Activated naive CD8-positive, alpha-beta T cell treated with anti-CD3 and anti-CD28 coated beads, Interleukin-2, amount 50 U/mL, for 24 hours (primary cell): ENCODE measurements at regions not wholly inside any gene's neighbourhood (a gene's known extent, or its start where the extent isn't known, plus 50 kb on each side); places are given as distances from the start of the nearest gene placed in this dataset.

Experiments
- ATAC-seq: fragments of 150-1000 bp; cut with Tn5 transposase; one replicate; pipeline ENCODE4 v1.10.0; 2021
- DNase-seq: peaks from one replicate; pipeline ENCODE4 v3.0.0; 2021
- H3K27ac Mint-ChIP-seq: one replicate; pipeline ENCODE4 v1.8.0; 2021; ENCODE audit warnings: mild to moderate bottlenecking, mixed read lengths
- H3K27me3 Mint-ChIP-seq: one replicate; pipeline ENCODE4 v1.8.0; 2021; ENCODE audit warnings: mixed read lengths
- H3K36me3 Mint-ChIP-seq: one replicate; pipeline ENCODE4 v1.8.0; 2021; ENCODE audit warnings: low read depth, mixed read lengths
- H3K4me1 Mint-ChIP-seq: one replicate; pipeline ENCODE4 v1.8.0; 2021; ENCODE audit warnings: mixed read lengths
- H3K4me3 Mint-ChIP-seq: one replicate; pipeline ENCODE4 v1.8.0; 2021; ENCODE audit warnings: mild to moderate bottlenecking, moderate library complexity, mixed read lengths
- H3K9me3 Mint-ChIP-seq: one replicate; pipeline ENCODE4 v1.8.0; 2021; ENCODE audit warnings: mixed read lengths

DNA sequence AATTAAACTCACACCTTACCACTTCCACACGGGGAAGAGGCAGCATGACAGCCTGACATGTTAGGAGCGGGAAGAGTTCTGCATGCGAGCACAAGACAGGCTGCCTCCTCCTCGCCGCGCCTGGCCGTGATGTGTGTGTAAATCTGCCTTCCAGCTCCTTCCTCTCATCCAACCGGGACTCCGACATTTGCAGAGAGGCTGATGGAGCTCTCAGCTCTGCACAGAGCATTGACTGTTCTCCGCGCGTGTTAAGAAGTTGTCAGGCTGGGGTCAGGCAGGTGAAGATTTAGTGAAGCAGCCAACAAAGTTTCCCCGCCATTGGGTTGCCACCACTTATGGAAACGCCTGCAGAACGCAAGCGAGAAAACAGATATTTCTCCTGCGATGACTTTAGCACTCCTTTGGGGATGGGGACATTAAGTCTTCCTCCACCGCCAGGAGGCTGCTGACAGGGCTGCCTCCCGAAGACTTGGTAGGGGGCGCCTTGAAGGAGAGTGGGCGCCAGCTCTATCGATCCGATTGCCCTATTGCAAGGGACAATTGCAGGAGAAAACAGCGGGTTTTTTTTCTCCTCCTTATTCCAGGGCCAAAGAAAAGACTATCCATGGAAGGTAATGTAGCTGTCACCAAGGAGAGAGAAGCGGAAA, 213.9 kb upstream of the TSHZ3 start:
- no peak overlapping the region for H3K27ac Mint-ChIP-seq
- ATAC-seq (no peak), DNase-seq (no peak)
- no peak overlapping the region for H3K4me3 Mint-ChIP-seq
- no peaks in the 10 kb centered on the region for H3K36me3 Mint-ChIP-seq
- H3K27me3 Mint-ChIP-seq, result no peaks in the 10 kb centered on the region
- H3K4me1 Mint-ChIP-seq, result no peaks in the 10 kb centered on the region
- H3K9me3 Mint-ChIP-seq, result no peaks in the 10 kb centered on the region

DNA sequence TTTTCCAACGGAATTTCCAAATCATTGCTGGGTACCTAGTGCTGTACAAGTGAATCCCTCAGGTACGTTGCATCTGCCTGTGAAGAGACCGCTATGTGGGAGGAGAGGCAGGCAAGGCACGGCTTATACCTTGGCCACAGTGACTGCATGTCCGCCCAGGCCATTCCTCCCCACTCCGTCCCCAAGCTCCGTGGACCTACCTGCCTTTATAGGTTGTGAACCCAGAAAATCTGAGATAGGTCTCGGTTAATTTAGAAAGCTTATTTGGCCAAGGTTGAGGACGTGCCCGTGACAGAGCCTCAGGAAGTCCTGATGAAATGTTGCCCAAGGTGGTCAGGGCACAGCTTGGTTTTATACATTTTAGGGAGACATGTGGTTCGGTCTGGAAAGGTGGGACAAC, 218.5 kb upstream of the TSHZ3 start:
- DNase-seq, result no peak
- no peak for ATAC-seq
- H3K27ac Mint-ChIP-seq, result no peak overlapping the region
- no peaks in the 10 kb centered on the region for H3K36me3 Mint-ChIP-seq
- H3K27me3 Mint-ChIP-seq, result no peaks in the 10 kb centered on the region
- no peak overlapping the region for H3K4me3 Mint-ChIP-seq
- no peaks in the 10 kb centered on the region for H3K4me1 Mint-ChIP-seq
- no peaks in the 10 kb centered on the region for H3K9me3 Mint-ChIP-seq

DNA sequence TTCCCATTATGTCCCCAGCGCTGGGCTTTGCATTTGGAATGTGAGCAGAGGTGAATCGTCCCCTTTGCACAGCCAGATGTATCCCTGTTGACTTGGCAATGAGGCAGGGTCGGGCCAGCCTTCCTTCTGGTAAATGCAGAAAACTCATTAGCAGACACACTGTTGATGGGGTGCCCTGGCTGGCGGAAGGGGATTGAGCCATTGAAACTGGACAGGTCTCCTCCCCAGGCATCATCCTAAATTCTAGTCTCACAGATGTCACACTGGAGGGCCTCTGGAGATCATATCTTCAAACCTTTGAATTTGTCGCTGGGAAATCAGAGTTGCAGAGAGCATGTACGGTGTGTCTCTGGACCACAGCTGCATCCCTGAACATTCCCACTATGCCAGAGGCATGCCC, 219.5 kb upstream of the TSHZ3 start:
- Mint-ChIP-seq H3K27ac (no peak overlapping the region), H3K4me3 (no peak overlapping the region), H3K4me1 (no peaks in the 10 kb centered on the region), H3K9me3 (no peaks in the 10 kb centered on the region), H3K36me3 (no peaks in the 10 kb centered on the region), H3K27me3 (no peaks in the 10 kb centered on the region)
- ATAC-seq (no peak), DNase-seq (no peak)

DNA sequence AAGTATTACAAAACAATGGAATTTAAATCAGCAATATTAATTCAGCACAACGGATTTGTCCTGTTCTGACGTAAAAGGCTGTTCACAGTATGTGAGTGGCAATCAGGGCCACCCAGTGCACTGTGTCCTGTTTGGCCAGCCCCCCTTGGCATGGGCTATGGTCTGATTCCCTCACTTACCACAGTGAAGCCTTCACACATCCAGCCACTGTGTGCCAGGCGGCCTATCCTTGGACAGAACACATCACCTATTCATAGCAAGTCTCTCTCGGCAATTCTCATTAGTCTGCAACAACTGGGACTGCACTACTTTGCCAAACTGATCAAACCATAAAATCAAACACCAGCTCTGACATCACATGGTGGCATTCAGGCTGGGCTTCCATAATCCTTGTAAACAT, 221.5 kb upstream of the TSHZ3 start:
- ATAC-seq (no peak), DNase-seq (no peak)
- Mint-ChIP-seq H3K36me3 (no peaks in the 10 kb centered on the region), H3K27ac (no peak overlapping the region), H3K9me3 (no peaks in the 10 kb centered on the region), H3K4me3 (no peak overlapping the region), H3K4me1 (no peaks in the 10 kb centered on the region), H3K27me3 (no peaks in the 10 kb centered on the region)

DNA sequence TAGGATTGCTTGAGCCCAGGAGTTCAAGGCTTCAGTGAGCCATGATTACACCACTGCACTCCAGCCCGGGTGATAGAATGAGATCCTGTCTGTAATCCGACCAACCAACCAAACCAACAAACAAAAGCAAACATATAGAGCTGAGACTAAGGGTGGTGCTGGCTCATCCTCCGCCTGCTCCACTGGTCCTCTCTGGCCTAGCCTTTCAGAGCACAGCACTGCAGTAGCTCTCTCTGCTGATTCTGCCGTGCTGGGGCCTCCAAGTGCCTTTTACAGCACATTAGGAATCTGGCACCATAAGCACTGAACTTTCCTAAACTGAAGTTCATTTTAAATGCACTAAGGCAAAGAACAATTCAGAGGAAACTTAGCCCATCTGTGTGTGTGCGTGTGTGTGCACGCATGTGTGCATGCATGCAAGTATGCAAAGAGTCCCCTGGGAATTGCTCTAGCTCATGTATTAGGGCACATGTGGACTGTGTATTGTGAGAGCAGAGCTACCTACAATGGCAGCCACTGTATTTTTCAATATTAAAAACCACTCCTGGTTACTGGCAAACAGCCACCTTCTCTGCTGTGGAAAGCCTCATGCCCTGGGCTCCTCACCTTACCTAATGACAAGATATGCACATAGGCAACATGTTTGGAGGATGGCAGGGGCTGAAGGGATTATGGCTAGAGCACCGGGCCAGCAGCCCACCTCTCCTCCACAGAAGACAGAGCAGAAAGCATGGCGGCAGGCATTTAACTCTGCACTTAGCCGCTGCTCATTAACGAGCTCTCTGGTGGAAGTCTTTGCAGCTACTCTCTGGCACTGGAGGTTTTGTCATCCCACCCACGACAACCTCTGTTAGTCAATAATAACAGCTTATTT, 223.1 kb upstream of the TSHZ3 start:
- Mint-ChIP-seq H3K27me3 (no peaks in the 10 kb centered on the region), H3K4me1 (no peaks in the 10 kb centered on the region), H3K36me3 (no peaks in the 10 kb centered on the region), H3K9me3 (no peaks in the 10 kb centered on the region), H3K27ac (no peak overlapping the region), H3K4me3 (no peak overlapping the region)
- no peak for DNase-seq
- ATAC-seq, result no peak

DNA sequence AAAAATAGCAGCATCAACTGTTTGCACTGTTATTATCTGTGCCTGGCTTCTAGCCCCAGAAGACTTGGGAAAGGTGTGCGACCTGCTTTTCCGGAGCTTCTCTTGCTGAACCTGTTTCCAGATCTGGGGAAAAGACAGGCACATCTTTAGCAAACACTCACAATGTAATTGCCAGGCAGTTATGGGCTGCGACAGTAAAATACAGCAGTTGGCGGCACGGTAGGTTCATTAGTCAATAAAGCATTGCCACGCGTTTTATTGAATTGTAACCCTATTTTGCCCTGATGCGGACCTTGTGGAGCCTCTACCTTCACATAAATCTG, 223.7 kb upstream of the TSHZ3 start:
- Mint-ChIP-seq H3K4me3 (no peak overlapping the region), H3K4me1 (no peaks in the 10 kb centered on the region), H3K27ac (no peak overlapping the region), H3K9me3 (no peaks in the 10 kb centered on the region), H3K36me3 (no peaks in the 10 kb centered on the region), H3K27me3 (no peaks in the 10 kb centered on the region)
- no peak for DNase-seq
- ATAC-seq, result no peak

DNA sequence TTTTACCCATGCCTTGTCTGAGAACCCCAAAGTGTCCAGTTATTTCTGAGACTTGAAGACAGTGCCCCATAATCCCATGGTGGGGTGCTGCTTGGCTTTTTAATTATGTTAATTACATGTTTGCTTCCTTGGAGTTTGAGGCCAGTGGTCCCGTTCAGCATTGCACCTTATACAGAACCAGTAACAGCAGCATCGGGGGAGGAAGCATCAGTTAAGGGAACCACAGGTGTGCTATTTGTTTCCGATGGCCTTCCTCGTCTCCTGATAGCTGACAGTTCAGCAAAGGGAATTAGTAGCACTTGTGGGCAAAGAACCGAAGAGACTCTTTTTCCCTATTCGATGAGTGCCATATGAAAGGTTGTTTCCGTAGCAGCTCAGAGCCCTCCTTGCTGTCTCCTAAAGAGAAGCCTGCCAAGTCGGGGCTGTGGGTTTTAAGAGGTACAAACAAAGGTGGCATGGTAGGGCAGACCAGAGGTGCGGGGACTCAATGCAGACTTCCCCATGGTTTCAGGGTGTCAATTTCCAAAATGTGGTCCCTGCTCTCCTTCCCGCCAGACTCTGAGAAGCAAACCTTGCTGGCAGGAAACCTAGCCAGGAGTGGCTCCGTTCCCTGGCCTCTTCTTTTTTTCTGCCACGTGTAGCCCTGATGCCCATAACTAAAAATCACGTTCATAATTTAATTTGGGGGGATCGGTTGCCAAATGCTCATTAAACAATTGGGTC, 225.2 kb upstream of the TSHZ3 start:
- Mint-ChIP-seq H3K27me3 (no peaks in the 10 kb centered on the region), H3K9me3 (no peaks in the 10 kb centered on the region), H3K27ac (no peak overlapping the region), H3K36me3 (no peaks in the 10 kb centered on the region), H3K4me1 (no peaks in the 10 kb centered on the region), H3K4me3 (no peak overlapping the region)
- DNase-seq, result no peak
- no peak for ATAC-seq

DNA sequence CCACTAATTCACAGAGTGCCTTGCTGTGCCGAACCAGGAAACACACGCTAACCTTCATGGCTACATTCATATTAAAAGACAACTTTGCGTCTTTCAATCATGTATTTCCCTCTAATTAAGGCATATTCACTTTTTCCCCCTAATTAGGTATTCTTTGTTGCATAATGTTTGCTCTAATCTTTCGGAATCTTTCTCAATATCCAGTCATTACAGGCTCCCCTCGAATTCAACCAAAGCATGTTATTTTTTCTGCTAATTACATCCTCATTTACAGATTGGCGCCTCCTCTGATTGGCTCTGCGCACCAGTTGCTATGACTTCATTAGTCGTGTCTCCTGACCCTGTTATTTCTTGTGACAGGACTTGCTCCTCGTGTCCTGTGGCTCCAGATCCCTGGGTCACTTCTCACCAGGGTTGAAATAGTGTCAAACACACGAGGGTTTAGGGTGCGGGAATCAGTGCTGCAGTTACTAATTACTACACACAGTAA, 226.7 kb upstream of the TSHZ3 start:
- DNase-seq, result no peak
- Mint-ChIP-seq H3K9me3 (no peaks in the 10 kb centered on the region), H3K4me1 (no peaks in the 10 kb centered on the region), H3K27me3 (no peaks in the 10 kb centered on the region), H3K36me3 (no peaks in the 10 kb centered on the region), H3K4me3 (no peak overlapping the region), H3K27ac (no peak overlapping the region)
- ATAC-seq, result no peak

DNA sequence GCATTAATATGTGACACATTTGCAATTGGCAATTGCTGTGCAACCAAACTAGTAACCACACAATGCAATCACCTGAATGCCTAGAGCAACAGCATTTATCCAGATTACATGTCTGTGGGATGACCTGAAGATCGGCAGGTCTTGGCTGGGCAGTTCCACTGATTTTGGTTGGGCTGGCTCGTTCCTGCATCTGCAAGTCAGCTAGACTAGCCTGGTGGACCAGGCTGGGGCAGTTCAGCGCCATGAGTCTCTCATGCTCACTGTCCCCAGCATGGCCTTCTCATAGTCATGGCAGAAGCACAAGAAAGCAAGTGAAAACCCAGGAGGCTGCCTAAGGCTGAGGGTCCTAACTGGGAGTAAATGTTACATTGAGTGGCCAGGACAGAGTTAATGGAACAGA, 229.1 kb upstream of the TSHZ3 start:
- H3K4me1 Mint-ChIP-seq, result no peaks in the 10 kb centered on the region
- no peaks in the 10 kb centered on the region for H3K36me3 Mint-ChIP-seq
- peaks cover 2% of the 10 kb centered on the region for H3K27me3 Mint-ChIP-seq
- H3K4me3 Mint-ChIP-seq, result no peak overlapping the region
- no peak for DNase-seq
- H3K27ac Mint-ChIP-seq, result no peak overlapping the region
- no peak for ATAC-seq
- no peaks in the 10 kb centered on the region for H3K9me3 Mint-ChIP-seq

DNA sequence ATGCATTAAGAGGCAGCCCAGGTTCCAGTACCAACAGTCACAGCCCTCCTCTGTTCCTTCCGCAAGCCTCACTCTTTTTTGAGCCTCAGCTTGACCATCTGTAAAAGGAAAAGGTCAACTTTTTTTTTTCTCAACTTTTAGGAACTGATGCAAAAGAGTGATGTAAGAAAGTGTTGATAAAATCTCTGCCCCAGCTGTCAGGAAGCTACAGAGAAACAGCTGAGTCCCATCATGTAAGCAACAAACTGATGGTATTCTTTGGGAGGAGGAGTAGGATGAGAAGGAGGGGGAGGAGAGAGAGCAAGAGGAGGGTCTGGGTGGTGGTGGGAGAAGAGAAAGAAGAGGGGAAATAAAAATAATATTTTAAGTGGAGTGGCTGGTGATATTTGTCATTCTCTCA, 233.9 kb upstream of the TSHZ3 start:
- no peaks in the 10 kb centered on the region for H3K36me3 Mint-ChIP-seq
- H3K27me3 Mint-ChIP-seq, result peaks cover 2% of the 10 kb centered on the region
- H3K4me3 Mint-ChIP-seq, result no peak overlapping the region
- no peak for DNase-seq
- no peaks in the 10 kb centered on the region for H3K9me3 Mint-ChIP-seq
- ATAC-seq, result no peak
- H3K27ac Mint-ChIP-seq, result no peak overlapping the region
- H3K4me1 Mint-ChIP-seq, result no peaks in the 10 kb centered on the region

DNA sequence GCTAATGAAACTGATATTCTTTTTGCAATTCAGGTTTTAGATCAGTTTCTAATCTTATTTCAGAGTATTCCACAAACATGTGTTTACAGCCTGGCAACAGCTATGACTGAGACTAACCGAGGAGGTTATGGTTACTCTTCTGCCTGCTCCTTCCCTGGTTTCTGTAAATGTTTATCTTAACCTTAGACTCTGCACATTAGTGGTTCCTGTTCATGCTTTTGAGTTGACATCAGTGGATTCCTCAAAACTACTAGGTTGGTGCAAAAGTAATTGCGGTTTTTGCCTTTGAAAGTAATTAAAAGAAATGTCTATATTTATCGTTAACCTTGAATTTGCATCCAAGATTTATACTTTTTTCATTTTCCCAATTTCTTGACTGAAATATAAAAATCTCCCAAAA, 237.0 kb upstream of the TSHZ3 start:
- Mint-ChIP-seq H3K4me1 (no peaks in the 10 kb centered on the region), H3K27ac (no peak overlapping the region), H3K27me3 (peaks cover 2% of the 10 kb centered on the region), H3K36me3 (no peaks in the 10 kb centered on the region), H3K9me3 (no peaks in the 10 kb centered on the region), H3K4me3 (no peak overlapping the region)
- no peak for ATAC-seq
- DNase-seq, result no peak

DNA sequence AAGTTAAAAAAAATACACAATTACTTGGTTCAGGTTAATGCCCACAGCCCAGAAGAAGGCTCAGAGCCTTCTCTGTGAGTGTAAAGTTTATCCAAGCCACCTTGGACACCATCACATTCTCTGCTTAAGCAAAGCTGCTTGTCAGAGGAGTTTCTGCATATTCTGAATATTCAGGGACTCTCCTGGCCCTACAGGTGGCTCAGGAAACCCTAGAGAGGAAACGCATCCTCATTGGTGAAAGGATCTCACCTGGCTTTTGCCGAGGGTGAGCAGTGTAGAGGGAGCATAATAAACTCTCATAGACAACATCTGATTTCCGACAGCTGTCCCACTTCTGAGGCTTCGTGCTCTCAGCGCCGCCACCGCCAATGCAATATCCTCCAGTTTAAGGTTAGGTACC, 239.9 kb upstream of the TSHZ3 start:
- DNase-seq (no peak), ATAC-seq (no peak)
- H3K4me1 Mint-ChIP-seq, result no peaks in the 10 kb centered on the region
- no peaks in the 10 kb centered on the region for H3K9me3 Mint-ChIP-seq
- no peaks in the 10 kb centered on the region for H3K36me3 Mint-ChIP-seq
- H3K27me3 Mint-ChIP-seq, result no peaks in the 10 kb centered on the region
- no peak overlapping the region for H3K27ac Mint-ChIP-seq
- no peak overlapping the region for H3K4me3 Mint-ChIP-seq

DNA sequence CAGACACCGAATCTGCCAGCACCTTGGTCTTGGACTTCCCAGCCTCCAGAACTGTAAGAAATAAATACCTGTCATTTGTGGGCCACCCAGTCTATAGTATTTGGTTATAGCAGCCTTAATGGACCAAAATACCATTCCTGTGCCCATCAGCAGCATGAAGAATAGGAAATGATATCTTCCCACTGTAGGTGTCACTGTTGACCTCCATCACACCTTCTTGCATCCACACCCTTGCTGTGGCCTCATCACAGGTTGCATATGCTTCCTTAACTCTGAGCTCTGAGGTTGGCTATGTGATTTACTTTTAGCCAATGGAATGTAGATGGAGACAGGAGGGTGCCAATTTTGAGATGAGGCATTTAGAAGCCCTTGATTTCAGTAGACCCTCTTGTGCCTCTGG, 242.0 kb upstream of the TSHZ3 start:
- ATAC-seq (no peak), DNase-seq (no peak)
- Mint-ChIP-seq H3K9me3 (no peaks in the 10 kb centered on the region), H3K4me1 (no peaks in the 10 kb centered on the region), H3K4me3 (no peak overlapping the region), H3K27ac (no peak overlapping the region), H3K27me3 (no peaks in the 10 kb centered on the region), H3K36me3 (no peaks in the 10 kb centered on the region)

DNA sequence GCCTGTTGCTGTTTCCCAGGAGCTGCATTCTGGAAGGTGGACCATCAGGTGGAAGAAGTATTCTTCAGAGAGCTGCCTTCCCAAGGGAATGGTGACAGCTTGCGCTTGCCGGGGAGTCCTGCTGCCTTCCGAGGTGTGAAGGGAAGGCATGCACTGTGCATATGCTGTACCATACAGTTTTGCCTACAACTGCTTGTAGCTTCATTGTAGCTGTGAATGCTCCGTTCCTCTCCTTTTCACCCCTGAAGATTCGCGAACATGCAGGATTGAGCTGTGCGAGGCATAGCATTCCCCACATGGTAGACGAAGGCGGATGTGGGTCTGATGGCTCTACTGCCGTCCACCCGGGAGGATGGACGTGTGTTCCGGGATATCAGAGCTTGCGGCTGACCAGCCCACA, 243.2 kb upstream of the TSHZ3 start:
- Mint-ChIP-seq H3K9me3 (no peaks in the 10 kb centered on the region), H3K4me1 (no peaks in the 10 kb centered on the region), H3K4me3 (no peak overlapping the region), H3K27ac (no peak overlapping the region), H3K27me3 (no peaks in the 10 kb centered on the region), H3K36me3 (no peaks in the 10 kb centered on the region)
- ATAC-seq (no peak), DNase-seq (no peak)

DNA sequence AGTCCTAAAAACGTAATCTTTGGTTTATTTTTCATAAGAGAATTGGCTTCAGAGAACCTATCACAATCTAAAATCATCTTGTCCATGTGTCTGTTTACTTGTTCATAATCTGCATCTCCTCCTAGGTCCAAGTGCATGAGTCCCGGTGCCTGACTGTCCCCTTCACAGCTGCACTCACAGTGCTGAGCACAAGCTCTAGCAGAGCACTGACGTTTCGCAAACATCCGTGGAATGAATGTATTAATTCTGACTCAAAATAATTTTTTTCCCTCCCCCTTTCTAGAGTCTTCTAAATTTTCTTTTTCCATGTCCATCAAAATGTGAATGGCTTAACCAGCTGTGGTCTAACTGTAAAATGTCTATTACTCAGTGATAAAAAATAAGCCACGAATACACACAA, 245.5 kb upstream of the TSHZ3 start:
- Mint-ChIP-seq H3K4me3 (no peak overlapping the region), H3K36me3 (no peaks in the 10 kb centered on the region), H3K4me1 (no peaks in the 10 kb centered on the region), H3K27ac (no peak overlapping the region), H3K27me3 (no peaks in the 10 kb centered on the region), H3K9me3 (no peaks in the 10 kb centered on the region)
- no peak for DNase-seq
- no peak for ATAC-seq
